CD4-positive, alpha-beta T cell (primary cell): ENCODE measurements at regions not wholly inside any gene's neighbourhood (a gene's known extent, or its start where the extent isn't known, plus 50 kb on each side); places are given as distances from the start of the nearest gene placed in this dataset.

ENCODE experiments used
- ATAC-seq: fragments of 200-7000 bp; cut with Tn5 transposase; one replicate; pipeline ENCODE4 v1.10.0; 2022; ENCODE audit warnings: mild to moderate bottlenecking; ENCODE audit not compliant: poor library complexity
- CTCF ChIA-PET: fragments of 350-600 bp; sonication (Branson Sonifier 250); formaldehyde crosslinking; loops from one replicate; lab custom pipeline; 2021; ENCODE audit warnings: antibody characterized with exemption, inconsistent platforms; lab: Charles Lee
- POLR2A ChIA-PET: fragments of 350-600 bp; sonication (Branson Sonifier 250); formaldehyde crosslinking; loops from one replicate; lab custom pipeline; 2021; ENCODE audit warnings: antibody characterized with exemption, inconsistent platforms; lab: Charles Lee
- DNase-seq, 14 experiments: peaks; one replicate each; pipeline ENCODE4 v3.0.0-alpha.2; 2013 to 2020; ENCODE audit warnings: mixed read lengths in 2 of 14
- H3K27ac ChIP-seq, 2 donors: one replicate each; pipeline versions ENCODE4 v1.5.1 to v1.7.0; 2013; ENCODE audit warnings: low read length in 2 of 2, low read depth in 1 of 2, mild to moderate bottlenecking in 1 of 2
- H3K27me3 ChIP-seq, 2 experiments: 1 replicate in 1 of 2; 2 replicates in 1 of 2; pipeline versions ENCODE4 v1.6.1 to v1.7.0; 2013; ENCODE audit warnings: low read length in 2 of 2, control low read depth in 1 of 2, mild to moderate bottlenecking in 1 of 2, moderate library complexity in 1 of 2; ENCODE audit not compliant: insufficient read depth in 2 of 2, control insufficient read depth in 1 of 2
- H3K36me3 ChIP-seq: one replicate; pipeline ENCODE4 v1.6.1; 2013; ENCODE audit warnings: low read length, control low read depth; ENCODE audit not compliant: insufficient read depth
- H3K4me1 ChIP-seq: one replicate; pipeline ENCODE4 v1.6.1; 2013; ENCODE audit warnings: low read length, control low read depth; ENCODE audit not compliant: insufficient read depth
- H3K4me3 ChIP-seq: one replicate; pipeline ENCODE4 v1.5.1; 2013; ENCODE audit warnings: mild to moderate bottlenecking, low read length, moderate library complexity
- H3K9me3 ChIP-seq, 2 experiments: 1 replicate in 1 of 2; 2 replicates in 1 of 2; pipeline versions ENCODE4 v1.6.1 to v1.7.0; 2013; ENCODE audit warnings: low read length in 2 of 2, mild to moderate bottlenecking in 2 of 2, control low read depth in 1 of 2, moderate library complexity in 1 of 2; ENCODE audit not compliant: control insufficient read depth in 1 of 2, insufficient read depth in 1 of 2
- H3K27ac Mint-ChIP-seq: one replicate; pipeline ENCODE4 v1.8.0; 2020; ENCODE audit warnings: mixed read lengths
- H3K27me3 Mint-ChIP-seq: one replicate; pipeline ENCODE4 v1.8.0; 2021; ENCODE audit warnings: mixed read lengths
- H3K36me3 Mint-ChIP-seq: one replicate; pipeline ENCODE4 v1.8.0; 2021; ENCODE audit warnings: low read depth, mixed read lengths
- H3K4me1 Mint-ChIP-seq: one replicate; pipeline ENCODE4 v1.8.0; 2021; ENCODE audit warnings: low read depth, mixed read lengths
- H3K4me3 Mint-ChIP-seq: one replicate; pipeline ENCODE4 v1.8.0; 2020; ENCODE audit warnings: mild to moderate bottlenecking, mixed read lengths
- H3K9me3 Mint-ChIP-seq: one replicate; pipeline ENCODE4 v1.8.0; 2020; ENCODE audit warnings: mixed read lengths
- intact Hi-C, 2 experiments: fragments of 100-400 bp; cut with DNase I in 1 of 2; cut with micrococcal nuclease in 1 of 2; formaldehyde crosslinking; loops; one replicate each; pipeline versions ENCODE4 v1.15.1 to v1.9.0; 2023 to 2025; cut with DNase I, micrococcal nuclease
- TF ChIP-seq, protein P1 (sequence below): fragments of 200-600 bp; IDR thresholded peaks from one replicate; pipeline ENCODE4 v1.8.0; 2022; ENCODE audit warnings: antibody characterized with exemption, mild to moderate bottlenecking

DNA sequence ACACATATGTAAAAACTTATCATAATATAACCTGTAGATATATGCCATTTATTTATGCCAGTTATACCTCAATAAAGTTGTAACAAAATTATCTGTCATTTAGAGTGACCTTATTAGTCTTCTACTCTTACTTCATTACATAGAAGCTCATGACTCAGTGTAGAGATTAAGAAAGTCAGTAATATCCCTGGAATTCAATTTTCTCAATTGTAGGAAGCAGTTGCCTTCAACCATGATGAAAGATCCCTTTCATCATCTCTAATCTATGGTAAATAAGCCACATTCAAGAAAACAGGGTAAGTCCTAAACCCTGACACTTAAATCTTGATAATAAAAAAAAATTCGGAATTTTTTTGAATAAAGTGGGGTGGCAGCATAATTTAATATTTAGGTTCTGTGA lies 216.5 kb upstream of the PEX5L start:
- ATAC-seq (no peak), DNase-seq (no peak)
- intact Hi-C loops, result no loop called here
- Mint-ChIP-seq H3K4me1 (no peaks in the 10 kb centered on the region), H3K36me3 (no peaks in the 10 kb centered on the region), H3K27me3 (no peaks in the 10 kb centered on the region), H3K4me3 (no peak overlapping the region), H3K27ac (no peak overlapping the region), H3K9me3 (peaks cover 10% of the 10 kb centered on the region)
- CTCF ChIA-PET, result no interaction called here
- TF ChIP-seq, protein P1, sequence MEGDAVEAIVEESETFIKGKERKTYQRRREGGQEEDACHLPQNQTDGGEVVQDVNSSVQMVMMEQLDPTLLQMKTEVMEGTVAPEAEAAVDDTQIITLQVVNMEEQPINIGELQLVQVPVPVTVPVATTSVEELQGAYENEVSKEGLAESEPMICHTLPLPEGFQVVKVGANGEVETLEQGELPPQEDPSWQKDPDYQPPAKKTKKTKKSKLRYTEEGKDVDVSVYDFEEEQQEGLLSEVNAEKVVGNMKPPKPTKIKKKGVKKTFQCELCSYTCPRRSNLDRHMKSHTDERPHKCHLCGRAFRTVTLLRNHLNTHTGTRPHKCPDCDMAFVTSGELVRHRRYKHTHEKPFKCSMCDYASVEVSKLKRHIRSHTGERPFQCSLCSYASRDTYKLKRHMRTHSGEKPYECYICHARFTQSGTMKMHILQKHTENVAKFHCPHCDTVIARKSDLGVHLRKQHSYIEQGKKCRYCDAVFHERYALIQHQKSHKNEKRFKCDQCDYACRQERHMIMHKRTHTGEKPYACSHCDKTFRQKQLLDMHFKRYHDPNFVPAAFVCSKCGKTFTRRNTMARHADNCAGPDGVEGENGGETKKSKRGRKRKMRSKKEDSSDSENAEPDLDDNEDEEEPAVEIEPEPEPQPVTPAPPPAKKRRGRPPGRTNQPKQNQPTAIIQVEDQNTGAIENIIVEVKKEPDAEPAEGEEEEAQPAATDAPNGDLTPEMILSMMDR, result no peak
- H3K4me1 ChIP-seq, result no peaks in the 10 kb centered on the region
- H3K36me3 ChIP-seq, result no peaks in the 10 kb centered on the region
- no peaks in the 10 kb centered on the region for H3K9me3 ChIP-seq
- no peak overlapping the region for H3K27ac ChIP-seq
- H3K27me3 ChIP-seq, result no peaks in the 10 kb centered on the region
- H3K4me3 ChIP-seq, result no peak overlapping the region
- POLR2A ChIA-PET, result no interaction called here

DNA sequence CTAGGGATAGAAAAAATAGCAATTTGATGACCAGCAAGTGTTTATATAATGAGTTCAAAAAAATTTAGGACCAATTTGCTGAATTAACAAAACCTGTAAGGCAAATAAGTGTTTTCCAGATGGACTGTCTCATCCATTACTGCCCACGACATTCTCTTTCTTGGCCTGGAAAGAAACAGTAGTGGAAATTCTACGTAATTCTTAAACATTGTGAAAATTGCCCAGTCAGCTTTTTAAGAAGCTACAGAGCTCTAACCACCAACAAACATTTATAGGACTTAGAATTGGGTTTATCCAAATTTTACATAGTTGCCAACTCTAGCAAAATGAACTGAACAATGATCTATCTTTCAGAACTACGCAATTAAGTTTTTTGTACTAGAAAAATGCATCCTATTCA lies 227.7 kb upstream of the PEX5L start:
- TF ChIP-seq, protein P1, result no peak
- intact Hi-C loops, result no loop called here
- ChIA-PET POLR2A (no interaction called here), CTCF (no interaction called here)
- H3K4me1 ChIP-seq, result no peaks in the 10 kb centered on the region
- H3K9me3 ChIP-seq, result peaks cover 0 to 4% of the 10 kb centered on the region in 2 experiments
- H3K36me3 ChIP-seq, result no peaks in the 10 kb centered on the region
- Mint-ChIP-seq H3K4me1 (no peaks in the 10 kb centered on the region), H3K27ac (no peak overlapping the region), H3K36me3 (no peaks in the 10 kb centered on the region), H3K4me3 (no peak overlapping the region), H3K9me3 (peaks cover 4% of the 10 kb centered on the region), H3K27me3 (no peaks in the 10 kb centered on the region)
- H3K27ac ChIP-seq, result no peak overlapping the region
- H3K27me3 ChIP-seq, result no peaks in the 10 kb centered on the region
- H3K4me3 ChIP-seq, result no peak overlapping the region
- ATAC-seq (no peak), DNase-seq (no peak)

DNA sequence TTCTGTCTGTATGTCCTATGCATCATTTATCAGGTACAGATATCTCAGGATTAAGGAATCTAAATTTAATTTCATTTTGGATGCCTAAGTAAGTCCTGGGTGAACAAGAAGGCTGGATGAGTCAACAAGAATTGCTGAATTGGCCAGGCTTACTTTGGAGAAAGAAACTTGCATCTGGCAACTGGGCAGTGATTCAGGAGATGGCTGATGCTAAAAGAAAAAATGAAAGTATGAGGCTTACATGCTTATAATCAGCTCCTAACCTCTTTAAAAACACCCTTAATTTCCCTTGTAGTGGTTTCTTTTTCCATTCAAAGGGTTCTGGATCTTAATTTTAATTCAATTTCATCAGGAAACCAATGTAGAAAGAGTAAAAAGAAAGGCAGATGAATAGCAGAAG lies 228.8 kb upstream of the PEX5L start:
- H3K27me3 ChIP-seq, result no peaks in the 10 kb centered on the region
- ChIA-PET POLR2A (interaction anchor here (0.8 kb wide), 1 partner anchor 9 kb away, joined by 4 read pairs; no protein-coding TSS in a partner anchor), CTCF (no interaction called here)
- no peaks in the 10 kb centered on the region for H3K4me1 ChIP-seq
- no peaks in the 10 kb centered on the region for H3K36me3 Mint-ChIP-seq
- no peaks in the 10 kb centered on the region for H3K36me3 ChIP-seq
- no peak overlapping the region for H3K27ac Mint-ChIP-seq
- no peak overlapping the region for H3K27ac ChIP-seq
- H3K9me3 Mint-ChIP-seq, result no peaks in the 10 kb centered on the region
- no peak for DNase-seq
- no peaks in the 10 kb centered on the region for H3K4me1 Mint-ChIP-seq
- H3K27me3 Mint-ChIP-seq, result no peaks in the 10 kb centered on the region
- H3K9me3 ChIP-seq, result peaks cover 0 to 2% of the 10 kb centered on the region in 2 experiments
- no peak overlapping the region for H3K4me3 ChIP-seq
- H3K4me3 Mint-ChIP-seq, result no peak overlapping the region
- TF ChIP-seq, protein P1, result no peak
- intact Hi-C loops, result no loop called here
- no peak for ATAC-seq
